ENCODE measurements at regions not wholly inside any gene's neighbourhood (a gene's known extent, or its start where the extent isn't known, plus 50 kb on each side); places are given as distances from the start of the nearest gene placed in this dataset.
A peak's percentile ranks its signal among the peaks of the same experiment; 100 is the strongest.

DNA sequence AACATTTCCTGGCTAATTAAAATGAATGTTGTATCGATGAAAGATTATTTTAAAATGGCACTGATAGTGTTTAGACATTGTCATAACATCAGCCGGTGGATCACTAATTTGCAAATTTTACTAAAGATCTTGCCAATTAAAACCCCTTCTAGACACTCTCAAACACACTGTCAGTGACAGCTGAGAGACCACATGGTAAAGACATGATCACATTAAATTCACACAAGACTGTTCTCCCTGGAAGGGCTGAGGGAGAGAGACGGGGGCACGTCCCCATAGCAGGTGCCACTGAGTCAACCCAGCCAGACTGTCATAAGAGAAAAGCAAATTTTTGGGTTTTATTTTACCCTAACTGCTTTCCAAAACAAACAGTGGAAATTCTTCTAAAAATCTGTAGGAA, 306.0 kb downstream of the TXNL1 start:
- POLR2A ChIA-PET: no interaction called here
- Histone ChIP-seq H3K27me3 (ENCODE audit: control insufficient read depth, insufficient read depth, low read length) (no peaks in the 10 kb centered on the region), H3K27ac (ENCODE audit: low read depth, low read length) (no peak overlapping the region), H3K9me3 (ENCODE audit: control insufficient read depth, insufficient read depth, low read length) (no peaks in the 10 kb centered on the region), H3K4me3 (ENCODE audit: low read depth, low read length) (no peak overlapping the region)
- TF ChIP-seq, protein P1, sequence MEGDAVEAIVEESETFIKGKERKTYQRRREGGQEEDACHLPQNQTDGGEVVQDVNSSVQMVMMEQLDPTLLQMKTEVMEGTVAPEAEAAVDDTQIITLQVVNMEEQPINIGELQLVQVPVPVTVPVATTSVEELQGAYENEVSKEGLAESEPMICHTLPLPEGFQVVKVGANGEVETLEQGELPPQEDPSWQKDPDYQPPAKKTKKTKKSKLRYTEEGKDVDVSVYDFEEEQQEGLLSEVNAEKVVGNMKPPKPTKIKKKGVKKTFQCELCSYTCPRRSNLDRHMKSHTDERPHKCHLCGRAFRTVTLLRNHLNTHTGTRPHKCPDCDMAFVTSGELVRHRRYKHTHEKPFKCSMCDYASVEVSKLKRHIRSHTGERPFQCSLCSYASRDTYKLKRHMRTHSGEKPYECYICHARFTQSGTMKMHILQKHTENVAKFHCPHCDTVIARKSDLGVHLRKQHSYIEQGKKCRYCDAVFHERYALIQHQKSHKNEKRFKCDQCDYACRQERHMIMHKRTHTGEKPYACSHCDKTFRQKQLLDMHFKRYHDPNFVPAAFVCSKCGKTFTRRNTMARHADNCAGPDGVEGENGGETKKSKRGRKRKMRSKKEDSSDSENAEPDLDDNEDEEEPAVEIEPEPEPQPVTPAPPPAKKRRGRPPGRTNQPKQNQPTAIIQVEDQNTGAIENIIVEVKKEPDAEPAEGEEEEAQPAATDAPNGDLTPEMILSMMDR (IDR thresholded peaks at IDR 0.05; ENCODE audit: low read depth, low read length): no peak
- no peak for DNase-seq (ENCODE audit: low read depth, low spot score)
- CTCF ChIA-PET: no interaction called here

DNA sequence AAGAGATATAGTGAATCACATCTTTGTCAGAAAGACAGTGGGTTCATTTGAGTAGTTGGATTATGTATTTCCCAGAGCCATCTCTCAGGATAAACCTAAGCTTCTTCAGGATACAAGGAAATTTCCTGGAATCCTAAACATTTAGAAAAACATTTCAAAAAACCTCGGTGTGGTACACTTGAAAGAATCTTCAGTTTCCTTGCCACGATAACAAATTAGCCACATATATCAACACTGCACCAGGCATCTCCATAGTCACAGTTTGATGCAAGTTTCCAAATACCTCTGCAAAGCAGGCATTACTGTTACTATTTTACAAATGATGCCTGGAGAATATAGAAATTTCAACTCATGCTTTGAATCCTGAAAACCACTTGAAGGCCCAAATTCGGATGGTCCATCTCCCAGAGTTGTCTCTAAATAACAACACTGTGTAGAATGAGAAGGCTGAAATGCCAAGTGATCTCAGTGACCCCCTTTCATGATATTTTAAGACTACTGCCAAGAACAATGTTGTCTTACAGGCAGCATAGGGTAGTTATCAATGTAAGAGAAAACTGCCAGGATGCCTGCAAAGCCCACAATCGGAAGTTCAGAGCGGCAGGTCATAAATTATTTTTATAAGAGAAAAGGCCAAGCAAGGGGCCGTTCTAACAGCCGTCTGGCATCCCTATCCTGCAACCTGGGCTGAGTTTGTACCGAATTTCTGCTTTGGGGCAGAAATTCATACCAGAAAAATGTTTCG, 307.9 kb downstream of the TXNL1 start:
- Histone ChIP-seq H3K9me3 (ENCODE audit: control insufficient read depth, insufficient read depth, low read length) (no peaks in the 10 kb centered on the region), H3K27ac (ENCODE audit: low read depth, low read length) (no peak overlapping the region), H3K27me3 (ENCODE audit: control insufficient read depth, insufficient read depth, low read length) (no peaks in the 10 kb centered on the region), H3K4me3 (ENCODE audit: low read depth, low read length) (no peak overlapping the region)
- ChIA-PET POLR2A (no interaction called here), CTCF (no interaction called here)
- TF ChIP-seq, protein P1 (IDR thresholded peaks at IDR 0.05; ENCODE audit: low read depth, low read length): no peak
- DNase-seq (ENCODE audit: low read depth, low spot score): no peak

DNA sequence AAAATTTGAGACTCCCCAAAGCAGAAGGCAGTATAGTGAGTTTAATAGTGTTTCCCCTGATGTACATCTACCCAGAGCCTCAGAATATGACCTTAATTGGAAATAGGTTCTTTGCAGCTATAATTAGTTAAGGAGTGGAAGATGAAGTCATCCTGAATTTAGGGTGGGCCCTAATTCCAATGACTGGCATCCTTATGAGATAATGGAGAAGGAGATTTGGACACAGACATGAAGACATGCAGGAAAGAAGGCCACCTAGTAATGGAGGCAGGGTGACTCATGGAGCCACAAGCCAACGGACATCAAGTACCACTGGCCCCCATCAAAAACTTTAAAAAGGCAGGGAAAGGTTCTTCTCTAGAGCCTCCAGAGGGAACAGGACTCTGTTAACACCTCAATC, 308.9 kb downstream of the TXNL1 start:
- no peaks in the 10 kb centered on the region for H3K9me3 ChIP-seq (ENCODE audit: control insufficient read depth, insufficient read depth, low read length)
- TF ChIP-seq, protein P1 (IDR thresholded peaks at IDR 0.05; ENCODE audit: low read depth, low read length): no peak
- DNase-seq (ENCODE audit: low read depth, low spot score): no peak
- no peak overlapping the region for H3K4me3 ChIP-seq (ENCODE audit: low read depth, low read length)
- ChIA-PET POLR2A (no interaction called here), CTCF (no interaction called here)
- H3K27ac ChIP-seq (ENCODE audit: low read depth, low read length): no peak overlapping the region
- no peaks in the 10 kb centered on the region for H3K27me3 ChIP-seq (ENCODE audit: control insufficient read depth, insufficient read depth, low read length)

DNA sequence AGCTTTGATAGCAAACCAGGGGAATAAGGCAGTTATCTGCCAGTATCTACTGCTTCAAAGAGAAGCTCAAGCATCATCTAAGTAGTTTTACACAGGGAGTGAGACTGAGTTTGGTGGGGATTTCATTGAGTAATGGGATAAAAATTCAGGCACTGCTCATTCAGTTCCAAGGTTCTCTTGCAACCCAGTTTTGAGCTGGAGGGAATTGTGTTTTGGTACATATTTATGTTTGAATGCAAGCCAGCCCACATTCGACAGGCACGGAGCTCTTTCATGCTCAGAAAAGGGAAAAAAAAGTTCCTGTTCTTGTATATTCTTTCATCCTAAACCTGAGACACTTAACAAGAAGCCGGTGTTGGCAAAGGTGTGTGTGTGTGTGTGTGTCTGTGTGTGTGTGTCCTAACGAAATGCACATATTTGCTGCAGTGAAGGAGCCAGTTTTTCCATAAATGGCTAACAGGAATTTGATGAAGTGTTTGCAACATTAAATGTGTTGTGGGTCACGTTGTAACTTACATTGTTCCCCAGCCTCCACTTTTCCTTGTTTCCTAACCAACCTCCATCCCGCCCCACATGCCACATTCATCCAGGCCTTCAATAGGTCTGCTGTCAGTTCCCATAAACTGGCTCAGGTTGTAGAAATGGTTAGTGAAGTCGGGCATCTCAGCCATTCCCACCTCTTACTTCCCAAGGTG, 311.1 kb downstream of the TXNL1 start:
- Histone ChIP-seq H3K27ac (ENCODE audit: low read depth, low read length) (no peak overlapping the region), H3K4me3 (ENCODE audit: low read depth, low read length) (no peak overlapping the region), H3K9me3 (ENCODE audit: control insufficient read depth, insufficient read depth, low read length) (no peaks in the 10 kb centered on the region), H3K27me3 (ENCODE audit: control insufficient read depth, insufficient read depth, low read length) (no peaks in the 10 kb centered on the region)
- POLR2A ChIA-PET: interaction anchor here (0.7 kb wide), 1 partner anchor 68 kb away, joined by 4 read pairs; no protein-coding TSS in a partner anchor
- CTCF ChIA-PET: interaction anchor here (1.2 to 1.3 kb wide), 2 partner anchors 912 to 1093 kb away, joined by 3 read pairs; no protein-coding TSS in a partner anchor
- TF ChIP-seq, protein P1 (IDR thresholded peaks at IDR 0.05; ENCODE audit: low read depth, low read length): no peak
- DNase-seq (ENCODE audit: low read depth, low spot score): peak; percentile 29

All from AG04450 (cell line).